ENCODE measurements at regions not wholly inside any gene's neighbourhood (a gene's known extent, or its start where the extent isn't known, plus 50 kb on each side); places are given as distances from the start of the nearest gene placed in this dataset.

GRCh38 chr2:44107974-44108373 is 60.7 kb upstream of the PPM1B start:
- H3K23ac ChIP-seq (ENCODE audit: insufficient read length) = no peak overlapping the region
- CTCF ChIA-PET (ENCODE audit: partially characterized antibody) = interaction anchor here (1.0 to 1.3 kb wide), 2 partner anchors 19 to 64 kb away, joined by 3 read pairs; no protein-coding TSS in a partner anchor
- no peak overlapping the region for H2AK5ac ChIP-seq (ENCODE audit: low read depth, low read length)
- no peak overlapping the region for H3K14ac ChIP-seq (ENCODE audit: insufficient read length)
- no peaks in the 10 kb centered on the region for H3K9me3 ChIP-seq (ENCODE audit: insufficient read depth in 2 of 2, low read depth in 1 of 2, low read length in 1 of 2)
- no peaks in the 10 kb centered on the region for H3K27me3 ChIP-seq (replicated peaks in 1 of 4; ENCODE audit: control insufficient read depth in 3 of 4, extremely low read depth in 1 of 4, insufficient read depth in 3 of 4, low read length in 3 of 4)
- FAIRE-seq = no peak
- no peak overlapping the region for H2BK12ac ChIP-seq (ENCODE audit: low read depth, low read length)
- no peaks in the 10 kb centered on the region for H4K20me1 ChIP-seq (replicated peaks in 1 of 2; ENCODE audit: control insufficient read depth in 1 of 2, insufficient read depth in 2 of 2, low read length in 2 of 2)
- H2BK120ac ChIP-seq (replicated peaks; ENCODE audit: low read depth, low read length) = no peak overlapping the region
- POLR2A ChIA-PET (ENCODE audit: partially characterized antibody) = interaction anchor here (0.6 kb wide), 2 partner anchors 101 to 111 kb away, joined by 3 to 4 read pairs; no protein-coding TSS in a partner anchor
- no peak overlapping the region for H2BK20ac ChIP-seq (ENCODE audit: low read length)
- H3K9ac ChIP-seq (replicated peaks in 1 of 4; ENCODE audit: extremely low read depth in 1 of 4, low read depth in 3 of 4, low read length in 3 of 4) = no peak overlapping the region
- H4K8ac ChIP-seq (ENCODE audit: extremely low read depth, insufficient read depth, low read length) = no peak overlapping the region
- no peak overlapping the region for H2BK5ac ChIP-seq (ENCODE audit: low read depth, low read length)
- no peak overlapping the region for H4K5ac ChIP-seq (ENCODE audit: insufficient read length, low read depth, low read length)
- no peak overlapping the region for H3K18ac ChIP-seq (ENCODE audit: extremely low read depth, low read length)
- H3K4me1 ChIP-seq (replicated peaks in 1 of 4; ENCODE audit: control insufficient read depth in 3 of 4, insufficient read depth in 4 of 4, low read length in 3 of 4) = peaks cover 0 to 3% (median 1%) of the 10 kb centered on the region in 4 experiments; a peak in 2 of 7 replicates
- no peak overlapping the region for H3K27ac ChIP-seq (ENCODE audit: low read depth, low read length)
- H3K4me3 ChIP-seq (ENCODE audit: extremely low read depth in 1 of 4, insufficient read depth in 2 of 4, low read depth in 3 of 4, low read length in 4 of 4) = no peak overlapping the region
- no peak overlapping the region for H2BK15ac ChIP-seq (ENCODE audit: low read length)
- H3K79me2 ChIP-seq (ENCODE audit: control insufficient read depth in 1 of 2, insufficient read depth in 2 of 2, low read length in 2 of 2) = no peaks in the 10 kb centered on the region
- H4K91ac ChIP-seq (replicated peaks; ENCODE audit: insufficient read length, low read length) = no peak overlapping the region
- no peak overlapping the region for H2AFZ ChIP-seq (ENCODE audit: low read length)
- no peak overlapping the region for H3K4ac ChIP-seq (replicated peaks; ENCODE audit: insufficient read length, low read depth, low read length)
- H3K79me1 ChIP-seq (ENCODE audit: low read depth, low read length) = no peaks in the 10 kb centered on the region
- DNase-seq (ENCODE audit: low read depth in 1 of 2, low spot score in 2 of 2) = no peak
- no peak overlapping the region for H3K56ac ChIP-seq (replicated peaks; ENCODE audit: insufficient read length, low read depth, low read length)
- TF ChIP-seq POLR2A (IDR thresholded peaks at IDR 0.05; ENCODE audit: control extremely low read depth in 1 of 2, low read depth in 2 of 2, low read length in 2 of 2) (no peak), RBBP5 (IDR thresholded peaks at IDR 0.05; ENCODE audit: borderline replicate concordance, low read depth, low read length) (no peak), NRF1 (IDR thresholded peaks at IDR 0.05; ENCODE audit: low read depth, low read length) (no peak), CEBPB (IDR thresholded peaks at IDR 0.05; ENCODE audit: low read depth, low read length) (peak; percentile 83), NANOG (IDR thresholded peaks at IDR 0.05; ENCODE audit: insufficient read depth, low read depth, low read length, poor library complexity, severe bottlenecking) (no peak)
- TF ChIP-seq, protein P1, sequence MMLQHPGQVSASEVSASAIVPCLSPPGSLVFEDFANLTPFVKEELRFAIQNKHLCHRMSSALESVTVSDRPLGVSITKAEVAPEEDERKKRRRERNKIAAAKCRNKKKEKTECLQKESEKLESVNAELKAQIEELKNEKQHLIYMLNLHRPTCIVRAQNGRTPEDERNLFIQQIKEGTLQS (IDR thresholded peaks at IDR 0.05; ENCODE audit: insufficient read depth, low read depth, low read length) = no peak
- no peak overlapping the region for H3K4me2 ChIP-seq (ENCODE audit: insufficient read depth in 1 of 2, low read depth in 2 of 2, low read length in 2 of 2)
- 94% methylated on average over 3 of the region's 3 CpGs; no CpG with 5 or more reads in 1 of the 2 experiments for WGBS, 2 experiments (ENCODE audit: extremely low coverage in 1 of 2, insufficient coverage in 1 of 2, insufficient read length in 1 of 2, insufficient replicate concordance in 2 of 2, low coverage in 1 of 2, low lambda C conversion rate in 2 of 2, missing lambda C conversion rate in 1 of 2)
- no peaks in the 10 kb centered on the region for H3K36me3 ChIP-seq (ENCODE audit: control insufficient read depth in 2 of 4, insufficient read depth in 4 of 4, low read length in 3 of 4)
- no peaks in the 10 kb centered on the region; the same call in 1 of the 2 replicates for H3K23me2 ChIP-seq (ENCODE audit: low read depth, low read length)
